ENCODE measurements at regions not wholly inside any gene's neighbourhood (a gene's known extent, or its start where the extent isn't known, plus 50 kb on each side); places are given as distances from the start of the nearest gene placed in this dataset.

DNA sequence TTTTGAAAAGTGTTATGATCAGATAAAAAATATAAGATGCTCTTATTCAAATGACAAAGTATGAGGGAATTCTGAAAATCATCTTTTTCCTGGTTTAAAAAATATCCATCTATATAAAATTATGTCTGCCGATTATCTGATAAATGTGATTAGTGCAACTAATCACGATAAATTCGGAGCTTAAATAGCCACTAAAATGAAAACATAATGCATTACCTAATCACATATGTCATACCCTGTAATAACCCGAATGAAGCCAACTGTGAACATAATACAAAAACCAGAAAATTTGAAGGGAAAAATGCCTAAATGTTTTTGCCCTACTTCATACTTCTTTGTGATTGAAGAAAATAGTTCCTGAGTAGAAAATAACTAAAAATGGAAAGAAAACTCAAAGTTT, 808.4 kb upstream of the LUZP2 start:
- Histone ChIP-seq H2AFZ (ENCODE audit: low read depth, low read length) (no peak overlapping the region), H3K36me3 (ENCODE audit: insufficient read depth, low read length) (no peaks in the 10 kb centered on the region)

DNA sequence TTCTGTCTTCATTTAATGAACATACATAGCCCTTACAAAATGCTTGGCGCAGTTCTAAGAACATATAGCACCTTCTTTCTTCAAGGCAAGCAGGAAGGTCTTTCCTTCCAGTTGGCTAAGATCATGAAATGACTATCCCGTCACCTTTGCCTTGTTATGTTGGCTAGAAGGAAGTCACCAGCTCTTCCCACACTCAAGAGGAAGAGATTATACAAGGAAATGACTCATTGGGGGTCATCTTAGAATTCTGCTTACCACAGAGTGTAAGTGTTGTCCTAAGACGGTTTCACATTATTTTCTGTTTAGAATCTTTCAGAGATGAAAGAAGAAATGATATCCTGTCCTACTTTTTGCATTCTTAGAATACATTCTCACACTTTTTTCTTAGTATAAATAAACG, 808.0 kb upstream of the LUZP2 start:
- Histone ChIP-seq H3K36me3 (ENCODE audit: insufficient read depth, low read length) (no peaks in the 10 kb centered on the region), H2AFZ (ENCODE audit: low read depth, low read length) (no peak overlapping the region), H3K4me1 (ENCODE audit: insufficient read depth, low read length) (no peaks in the 10 kb centered on the region), H3K4me2 (ENCODE audit: low read length) (peak overlapping the region; percentile 27), H3K27ac (ENCODE audit: low read depth, low read length) (no peak overlapping the region), H3K9me3 (ENCODE audit: insufficient read depth, low read depth, low read length) (no peaks in the 10 kb centered on the region), H4K20me1 (ENCODE audit: insufficient read depth, low read length) (no peaks in the 10 kb centered on the region), H3K9ac (ENCODE audit: low read length) (no peak overlapping the region), H3K79me2 (ENCODE audit: insufficient read depth, low read length) (no peaks in the 10 kb centered on the region), H3K4me3 (ENCODE audit: insufficient read depth, low read depth, low read length) (no peak overlapping the region), H3K27me3 (ENCODE audit: insufficient read depth, low read length) (no peaks in the 10 kb centered on the region)
- peak; percentile 15 for DNase-seq (ENCODE audit: low read depth)
- no peak overlapping the region for H3K27ac Mint-ChIP-seq (ENCODE audit: unreplicated experiment)
- FAIRE-seq: no peak
- TF ChIP-seq EZH2 (IDR thresholded peaks at IDR 0.05; ENCODE audit: insufficient read depth, low read length): no peak
- TF ChIP-seq, protein P1, sequence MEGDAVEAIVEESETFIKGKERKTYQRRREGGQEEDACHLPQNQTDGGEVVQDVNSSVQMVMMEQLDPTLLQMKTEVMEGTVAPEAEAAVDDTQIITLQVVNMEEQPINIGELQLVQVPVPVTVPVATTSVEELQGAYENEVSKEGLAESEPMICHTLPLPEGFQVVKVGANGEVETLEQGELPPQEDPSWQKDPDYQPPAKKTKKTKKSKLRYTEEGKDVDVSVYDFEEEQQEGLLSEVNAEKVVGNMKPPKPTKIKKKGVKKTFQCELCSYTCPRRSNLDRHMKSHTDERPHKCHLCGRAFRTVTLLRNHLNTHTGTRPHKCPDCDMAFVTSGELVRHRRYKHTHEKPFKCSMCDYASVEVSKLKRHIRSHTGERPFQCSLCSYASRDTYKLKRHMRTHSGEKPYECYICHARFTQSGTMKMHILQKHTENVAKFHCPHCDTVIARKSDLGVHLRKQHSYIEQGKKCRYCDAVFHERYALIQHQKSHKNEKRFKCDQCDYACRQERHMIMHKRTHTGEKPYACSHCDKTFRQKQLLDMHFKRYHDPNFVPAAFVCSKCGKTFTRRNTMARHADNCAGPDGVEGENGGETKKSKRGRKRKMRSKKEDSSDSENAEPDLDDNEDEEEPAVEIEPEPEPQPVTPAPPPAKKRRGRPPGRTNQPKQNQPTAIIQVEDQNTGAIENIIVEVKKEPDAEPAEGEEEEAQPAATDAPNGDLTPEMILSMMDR (IDR thresholded peaks at IDR 0.05; ENCODE audit: insufficient read depth, low read depth, low read length): no peak
- H3K9me3 Mint-ChIP-seq (ENCODE audit: unreplicated experiment): no peaks in the 10 kb centered on the region
- no peak overlapping the region for H3K4me3 Mint-ChIP-seq (ENCODE audit: unreplicated experiment)
- peaks cover 7% of the 10 kb centered on the region for H3K4me1 Mint-ChIP-seq (ENCODE audit: low read depth, unreplicated experiment)
- H3K36me3 Mint-ChIP-seq (ENCODE audit: low read depth, unreplicated experiment): no peaks in the 10 kb centered on the region
- H3K27me3 Mint-ChIP-seq (ENCODE audit: low read depth, unreplicated experiment): no peaks in the 10 kb centered on the region

More for the DNA sequence above, 808.4 kb upstream of the LUZP2 start:
- Mint-ChIP-seq H3K4me3 (ENCODE audit: unreplicated experiment) (no peak overlapping the region), H3K36me3 (ENCODE audit: low read depth, unreplicated experiment) (no peaks in the 10 kb centered on the region), H3K4me1 (ENCODE audit: low read depth, unreplicated experiment) (peaks cover 7% of the 10 kb centered on the region), H3K27me3 (ENCODE audit: low read depth, unreplicated experiment) (no peaks in the 10 kb centered on the region), H3K27ac (ENCODE audit: unreplicated experiment) (no peak overlapping the region), H3K9me3 (ENCODE audit: unreplicated experiment) (no peaks in the 10 kb centered on the region)
- Histone ChIP-seq H3K79me2 (ENCODE audit: insufficient read depth, low read length) (no peaks in the 10 kb centered on the region), H3K4me3 (ENCODE audit: insufficient read depth, low read depth, low read length) (no peak overlapping the region), H3K4me1 (ENCODE audit: insufficient read depth, low read length) (no peaks in the 10 kb centered on the region), H3K4me2 (ENCODE audit: low read length) (peak overlapping the region; percentile 27), H3K9ac (ENCODE audit: low read length) (no peak overlapping the region), H3K27me3 (ENCODE audit: insufficient read depth, low read length) (no peaks in the 10 kb centered on the region), H3K27ac (ENCODE audit: low read depth, low read length) (no peak overlapping the region), H3K9me3 (ENCODE audit: insufficient read depth, low read depth, low read length) (no peaks in the 10 kb centered on the region), H4K20me1 (ENCODE audit: insufficient read depth, low read length) (no peaks in the 10 kb centered on the region)
- no peak for TF ChIP-seq EZH2 (IDR thresholded peaks at IDR 0.05; ENCODE audit: insufficient read depth, low read length)
- TF ChIP-seq, protein P1 (IDR thresholded peaks at IDR 0.05; ENCODE audit: insufficient read depth, low read depth, low read length): no peak
- FAIRE-seq (no peak), DNase-seq (ENCODE audit: low read depth) (no peak)

DNA sequence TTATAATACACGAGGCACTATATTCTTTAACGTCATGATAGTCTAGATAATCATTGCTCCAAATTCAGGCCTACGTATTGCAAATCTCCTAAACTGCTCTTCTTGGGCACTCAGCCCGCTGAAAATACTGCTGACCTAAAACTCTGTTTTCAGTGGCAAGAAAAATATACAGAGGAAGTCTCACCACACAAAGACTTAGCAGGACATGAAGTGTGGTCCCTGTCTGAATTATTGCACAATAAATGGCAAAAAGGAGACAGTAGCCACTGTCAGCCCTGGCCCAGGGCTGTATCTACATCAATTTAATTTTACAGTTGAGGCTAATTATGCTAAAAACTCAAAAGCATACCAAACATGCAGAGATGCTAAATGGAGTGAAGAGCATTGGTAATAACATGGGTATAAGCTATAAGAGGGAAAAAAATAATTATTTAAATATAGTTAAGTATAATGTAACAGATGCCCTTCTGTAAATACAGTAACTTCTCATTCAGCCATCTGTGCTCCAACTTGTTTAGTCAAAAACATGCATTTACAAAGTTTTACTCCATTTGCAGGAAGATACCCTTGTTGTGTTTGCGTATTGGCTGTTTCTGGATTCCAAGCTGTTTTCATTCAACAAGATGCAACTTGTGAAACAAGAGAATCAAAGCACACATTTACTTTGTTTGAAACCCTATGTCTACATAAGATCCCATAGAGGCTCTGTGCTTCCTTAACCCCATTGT, 800.0 kb upstream of the LUZP2 start:
- H3K4me2 ChIP-seq (ENCODE audit: low read length): no peak overlapping the region
- no peaks in the 10 kb centered on the region for H3K79me2 ChIP-seq (ENCODE audit: insufficient read depth, low read length)
- no peaks in the 10 kb centered on the region for H3K4me1 ChIP-seq (ENCODE audit: insufficient read depth, low read length)
- Mint-ChIP-seq H3K36me3 (ENCODE audit: low read depth, unreplicated experiment) (no peaks in the 10 kb centered on the region), H3K9me3 (ENCODE audit: unreplicated experiment) (no peaks in the 10 kb centered on the region), H3K27me3 (ENCODE audit: low read depth, unreplicated experiment) (no peaks in the 10 kb centered on the region), H3K4me1 (ENCODE audit: low read depth, unreplicated experiment) (no peaks in the 10 kb centered on the region), H3K27ac (ENCODE audit: unreplicated experiment) (no peak overlapping the region), H3K4me3 (ENCODE audit: unreplicated experiment) (no peak overlapping the region)
- TF ChIP-seq EZH2 (IDR thresholded peaks at IDR 0.05; ENCODE audit: insufficient read depth, low read length): no peak
- TF ChIP-seq, protein P1 (IDR thresholded peaks at IDR 0.05; ENCODE audit: insufficient read depth, low read depth, low read length): no peak
- no peak for FAIRE-seq
- H3K27me3 ChIP-seq (ENCODE audit: insufficient read depth, low read length): no peaks in the 10 kb centered on the region
- DNase-seq (ENCODE audit: low read depth): no peak
- H3K9me3 ChIP-seq (ENCODE audit: insufficient read depth, low read depth, low read length): no peaks in the 10 kb centered on the region
- no peak overlapping the region for H3K27ac ChIP-seq (ENCODE audit: low read depth, low read length)
- no peak overlapping the region for H3K9ac ChIP-seq (ENCODE audit: low read length)
- no peaks in the 10 kb centered on the region for H3K36me3 ChIP-seq (ENCODE audit: insufficient read depth, low read length)
- no peak overlapping the region for H3K4me3 ChIP-seq (ENCODE audit: insufficient read depth, low read depth, low read length)
- H4K20me1 ChIP-seq (ENCODE audit: insufficient read depth, low read length): no peaks in the 10 kb centered on the region
- H2AFZ ChIP-seq (ENCODE audit: low read depth, low read length): no peak overlapping the region
